ENCODE measurements at regions not wholly inside any gene's neighbourhood (a gene's known extent, or its start where the extent isn't known, plus 50 kb on each side); places are given as distances from the start of the nearest gene placed in this dataset.
A peak's percentile ranks its signal among the peaks of the same experiment; 100 is the strongest.

- Mint-ChIP-seq H3K9me3 (no peaks in the 10 kb centered on the region), H3K4me1 (no peaks in the 10 kb centered on the region), H3K4me3 (no peak overlapping the region), H3K27me3 (no peaks in the 10 kb centered on the region), H3K27ac (no peak overlapping the region), H3K36me3 (no peaks in the 10 kb centered on the region)
- Histone ChIP-seq H3K4me3 (ENCODE audit: low read length) (no peak overlapping the region), H3K9me3 (ENCODE audit: low read length) (no peaks in the 10 kb centered on the region), H3K27ac (ENCODE audit: low read depth, low read length) (no peak overlapping the region), H3K36me3 (ENCODE audit: insufficient read depth, low read length) (no peaks in the 10 kb centered on the region), H3K27me3 (ENCODE audit: insufficient read depth, low read length, poor library complexity, severe bottlenecking) (no peaks in the 10 kb centered on the region), H3K4me1 (ENCODE audit: insufficient read depth, low read length) (no peaks in the 10 kb centered on the region)
- ChIA-PET CTCF (no interaction called here), POLR2A (no interaction called here)
- no peak for DNase-seq
Observed at GRCh38 chr4:14383652-14384051, 618.6 kb upstream of the CPEB2 start.

GRCh38 chr4:14384824-14385223 lies 617.5 kb upstream of the CPEB2 start:
- H3K9me3 Mint-ChIP-seq: no peaks in the 10 kb centered on the region
- no peaks in the 10 kb centered on the region for H3K36me3 Mint-ChIP-seq
- ChIA-PET POLR2A (no interaction called here), CTCF (no interaction called here)
- Histone ChIP-seq H3K27ac (ENCODE audit: low read depth, low read length) (no peak overlapping the region), H3K9me3 (ENCODE audit: low read length) (no peaks in the 10 kb centered on the region), H3K36me3 (ENCODE audit: insufficient read depth, low read length) (no peaks in the 10 kb centered on the region), H3K27me3 (ENCODE audit: insufficient read depth, low read length, poor library complexity, severe bottlenecking) (no peaks in the 10 kb centered on the region), H3K4me3 (ENCODE audit: low read length) (no peak overlapping the region), H3K4me1 (ENCODE audit: insufficient read depth, low read length) (no peaks in the 10 kb centered on the region)
- no peak for DNase-seq
- H3K27me3 Mint-ChIP-seq: no peaks in the 10 kb centered on the region
- H3K4me1 Mint-ChIP-seq: no peaks in the 10 kb centered on the region
- no peak overlapping the region for H3K27ac Mint-ChIP-seq
- H3K4me3 Mint-ChIP-seq: no peak overlapping the region

- no peak overlapping the region for H3K4me3 Mint-ChIP-seq
- no peak for DNase-seq
- no peaks in the 10 kb centered on the region for H3K36me3 Mint-ChIP-seq
- H3K27me3 Mint-ChIP-seq: no peaks in the 10 kb centered on the region
- H3K27ac ChIP-seq (ENCODE audit: low read depth, low read length): no peak overlapping the region
- ChIA-PET CTCF (no interaction called here), POLR2A (no interaction called here)
- H3K4me1 ChIP-seq (ENCODE audit: insufficient read depth, low read length): no peaks in the 10 kb centered on the region
- no peaks in the 10 kb centered on the region for H3K27me3 ChIP-seq (ENCODE audit: insufficient read depth, low read length, poor library complexity, severe bottlenecking)
- no peaks in the 10 kb centered on the region for H3K9me3 Mint-ChIP-seq
- no peaks in the 10 kb centered on the region for H3K4me1 Mint-ChIP-seq
- no peak overlapping the region for H3K27ac Mint-ChIP-seq
- H3K9me3 ChIP-seq (ENCODE audit: low read length): no peaks in the 10 kb centered on the region
- H3K4me3 ChIP-seq (ENCODE audit: low read length): no peak overlapping the region
- no peaks in the 10 kb centered on the region for H3K36me3 ChIP-seq (ENCODE audit: insufficient read depth, low read length)
Observed at GRCh38 chr4:14386196-14386595, 616.1 kb upstream of the CPEB2 start.

GRCh38 chr4:14387647-14388046 lies 614.6 kb upstream of the CPEB2 start:
- Mint-ChIP-seq H3K27ac (no peak overlapping the region), H3K4me3 (no peak overlapping the region), H3K9me3 (no peaks in the 10 kb centered on the region), H3K4me1 (no peaks in the 10 kb centered on the region), H3K36me3 (no peaks in the 10 kb centered on the region), H3K27me3 (no peaks in the 10 kb centered on the region)
- H3K4me3 ChIP-seq (ENCODE audit: low read length): no peak overlapping the region
- no peaks in the 10 kb centered on the region for H3K4me1 ChIP-seq (ENCODE audit: insufficient read depth, low read length)
- no peak for DNase-seq
- POLR2A ChIA-PET: no interaction called here
- H3K27me3 ChIP-seq (ENCODE audit: insufficient read depth, low read length, poor library complexity, severe bottlenecking): no peaks in the 10 kb centered on the region
- no peaks in the 10 kb centered on the region for H3K9me3 ChIP-seq (ENCODE audit: low read length)
- CTCF ChIA-PET: no interaction called here
- no peaks in the 10 kb centered on the region for H3K36me3 ChIP-seq (ENCODE audit: insufficient read depth, low read length)
- H3K27ac ChIP-seq (ENCODE audit: low read depth, low read length): no peak overlapping the region

GRCh38 chr4:14392378-14392777 lies 609.9 kb upstream of the CPEB2 start:
- Histone ChIP-seq H3K27ac (ENCODE audit: low read depth, low read length) (no peak overlapping the region), H3K4me3 (ENCODE audit: low read length) (no peak overlapping the region), H3K36me3 (ENCODE audit: insufficient read depth, low read length) (no peaks in the 10 kb centered on the region), H3K4me1 (ENCODE audit: insufficient read depth, low read length) (no peaks in the 10 kb centered on the region), H3K9me3 (ENCODE audit: low read length) (no peaks in the 10 kb centered on the region), H3K27me3 (ENCODE audit: insufficient read depth, low read length, poor library complexity, severe bottlenecking) (no peaks in the 10 kb centered on the region)
- H3K27ac Mint-ChIP-seq: no peak overlapping the region
- H3K27me3 Mint-ChIP-seq: no peaks in the 10 kb centered on the region
- H3K4me1 Mint-ChIP-seq: no peaks in the 10 kb centered on the region
- ChIA-PET POLR2A (no interaction called here), CTCF (no interaction called here)
- no peaks in the 10 kb centered on the region for H3K36me3 Mint-ChIP-seq
- H3K4me3 Mint-ChIP-seq: no peak overlapping the region
- DNase-seq: no peak
- no peaks in the 10 kb centered on the region for H3K9me3 Mint-ChIP-seq

- Mint-ChIP-seq H3K36me3 (no peaks in the 10 kb centered on the region), H3K27ac (no peak overlapping the region)
- no peak for DNase-seq
Observed at GRCh38 chr4:14396183-14396582, 606.1 kb upstream of the CPEB2 start.

GRCh38 chr4:14399848-14400247 lies 602.4 kb upstream of the CPEB2 start:
- ChIA-PET CTCF (no interaction called here), POLR2A (no interaction called here)
- Histone ChIP-seq H3K36me3 (ENCODE audit: insufficient read depth, low read length) (no peaks in the 10 kb centered on the region), H3K4me1 (ENCODE audit: insufficient read depth, low read length) (no peaks in the 10 kb centered on the region), H3K4me3 (ENCODE audit: low read length) (no peak overlapping the region), H3K27ac (ENCODE audit: low read depth, low read length) (no peak overlapping the region), H3K9me3 (ENCODE audit: low read length) (no peaks in the 10 kb centered on the region), H3K27me3 (ENCODE audit: insufficient read depth, low read length, poor library complexity, severe bottlenecking) (no peaks in the 10 kb centered on the region)
- Mint-ChIP-seq H3K4me3 (no peak overlapping the region), H3K27ac (no peak overlapping the region), H3K36me3 (no peaks in the 10 kb centered on the region), H3K27me3 (peaks cover 0 to 3% of the 10 kb centered on the region in 2 donors), H3K4me1 (no peaks in the 10 kb centered on the region), H3K9me3 (peaks cover 0 to 11% (median 4%) of the 10 kb centered on the region in 5 donors)
- no peak for DNase-seq

More at GRCh38 chr4:14396183-14396582, 606.1 kb upstream of the CPEB2 start:
- H3K9me3 ChIP-seq (ENCODE audit: low read length): no peaks in the 10 kb centered on the region
- no peaks in the 10 kb centered on the region for H3K36me3 ChIP-seq (ENCODE audit: insufficient read depth, low read length)
- Mint-ChIP-seq H3K4me3 (no peak overlapping the region), H3K4me1 (no peaks in the 10 kb centered on the region), H3K9me3 (peaks cover 0 to 3% (median 2%) of the 10 kb centered on the region in 5 donors), H3K27me3 (no peaks in the 10 kb centered on the region)
- CTCF ChIA-PET: no interaction called here
- POLR2A ChIA-PET: no interaction called here
- no peak overlapping the region for H3K4me3 ChIP-seq (ENCODE audit: low read length)
- H3K4me1 ChIP-seq (ENCODE audit: insufficient read depth, low read length): no peaks in the 10 kb centered on the region
- H3K27ac ChIP-seq (ENCODE audit: low read depth, low read length): no peak overlapping the region
- H3K27me3 ChIP-seq (ENCODE audit: insufficient read depth, low read length, poor library complexity, severe bottlenecking): no peaks in the 10 kb centered on the region

GRCh38 chr4:14400307-14400706 lies 602.0 kb upstream of the CPEB2 start:
- Mint-ChIP-seq H3K4me3 (no peak overlapping the region), H3K27me3 (peaks cover 0 to 3% of the 10 kb centered on the region in 2 donors), H3K4me1 (no peaks in the 10 kb centered on the region), H3K36me3 (no peaks in the 10 kb centered on the region), H3K9me3 (peaks cover 0 to 11% (median 4%) of the 10 kb centered on the region in 5 donors), H3K27ac (no peak overlapping the region)
- Histone ChIP-seq H3K9me3 (ENCODE audit: low read length) (no peaks in the 10 kb centered on the region), H3K4me1 (ENCODE audit: insufficient read depth, low read length) (no peaks in the 10 kb centered on the region), H3K36me3 (ENCODE audit: insufficient read depth, low read length) (no peaks in the 10 kb centered on the region), H3K27me3 (ENCODE audit: insufficient read depth, low read length, poor library complexity, severe bottlenecking) (no peaks in the 10 kb centered on the region), H3K27ac (ENCODE audit: low read depth, low read length) (no peak overlapping the region), H3K4me3 (ENCODE audit: low read length) (no peak overlapping the region)
- no peak for DNase-seq
- ChIA-PET CTCF (no interaction called here), POLR2A (no interaction called here)

GRCh38 chr4:14403132-14403531 lies 599.1 kb upstream of the CPEB2 start:
- H3K4me3 ChIP-seq (ENCODE audit: low read length): no peak overlapping the region
- Mint-ChIP-seq H3K27me3 (peaks cover 0 to 3% of the 10 kb centered on the region in 2 donors), H3K27ac (peak overlapping the region in 1 of 8 donors; percentile 8), H3K4me1 (no peaks in the 10 kb centered on the region), H3K9me3 (peaks cover 0 to 11% (median 4%) of the 10 kb centered on the region in 5 donors), H3K36me3 (no peaks in the 10 kb centered on the region), H3K4me3 (no peak overlapping the region)
- POLR2A ChIA-PET: no interaction called here
- H3K27me3 ChIP-seq (ENCODE audit: insufficient read depth, low read length, poor library complexity, severe bottlenecking): no peaks in the 10 kb centered on the region
- H3K27ac ChIP-seq (ENCODE audit: low read depth, low read length): no peak overlapping the region
- DNase-seq: no peak
- no peaks in the 10 kb centered on the region for H3K36me3 ChIP-seq (ENCODE audit: insufficient read depth, low read length)
- H3K9me3 ChIP-seq (ENCODE audit: low read length): no peaks in the 10 kb centered on the region
- no peaks in the 10 kb centered on the region for H3K4me1 ChIP-seq (ENCODE audit: insufficient read depth, low read length)
- CTCF ChIA-PET: no interaction called here

Data from CD8-positive, alpha-beta memory T cell (primary cell).